ENCODE measurements at regions not wholly inside any gene's neighbourhood (a gene's known extent, or its start where the extent isn't known, plus 50 kb on each side); places are given as distances from the start of the nearest gene placed in this dataset.

GRCh38 chr10:9068003-9068402 is 1013.5 kb downstream of the GATA3 start:
- Histone ChIP-seq H3K4me1 (ENCODE audit: insufficient read depth, low read length) (no peaks in the 10 kb centered on the region), H3K4me3 (ENCODE audit: low read length) (no peak overlapping the region), H2AFZ (ENCODE audit: low read depth, low read length) (no peak overlapping the region), H3K27me3 (ENCODE audit: insufficient read depth, low read length) (no peaks in the 10 kb centered on the region), H3K36me3 (ENCODE audit: insufficient read depth, low read length) (no peaks in the 10 kb centered on the region), H3K9me3 (ENCODE audit: low read length) (no peaks in the 10 kb centered on the region)

DNA sequence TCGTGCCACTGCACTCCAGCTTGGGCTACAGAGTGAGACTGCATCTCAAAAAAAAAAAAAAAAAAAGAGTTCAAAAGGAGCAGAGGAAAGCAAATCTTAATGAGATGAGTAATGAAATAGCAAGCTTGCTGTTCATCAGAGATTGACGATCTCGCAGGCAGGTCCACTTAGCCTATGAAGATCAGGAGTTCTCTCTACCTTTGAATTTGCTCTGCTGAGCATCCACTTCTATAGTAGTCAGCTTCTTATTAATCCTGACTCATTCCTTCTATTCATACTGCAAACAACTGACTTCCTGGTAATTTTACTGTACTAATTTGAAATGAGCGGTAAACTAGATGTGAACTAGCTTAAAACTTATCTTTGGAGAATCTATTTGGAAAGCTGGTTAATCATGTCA is 1014.6 kb downstream of the GATA3 start:
- Histone ChIP-seq H3K4me1 (ENCODE audit: insufficient read depth, low read length) (no peaks in the 10 kb centered on the region), H3K9me3 (ENCODE audit: low read length) (no peaks in the 10 kb centered on the region), H2AFZ (ENCODE audit: low read depth, low read length) (no peak overlapping the region), H3K36me3 (ENCODE audit: insufficient read depth, low read length) (no peaks in the 10 kb centered on the region), H3K27me3 (ENCODE audit: insufficient read depth, low read length) (no peaks in the 10 kb centered on the region), H3K4me3 (ENCODE audit: low read length) (no peak overlapping the region)

- H2AFZ ChIP-seq (ENCODE audit: low read depth, low read length), result no peak overlapping the region
- H3K36me3 ChIP-seq (ENCODE audit: insufficient read depth, low read length), result no peaks in the 10 kb centered on the region
- H3K27me3 ChIP-seq (ENCODE audit: insufficient read depth, low read length), result no peaks in the 10 kb centered on the region
- H3K9me3 ChIP-seq (ENCODE audit: low read length), result no peaks in the 10 kb centered on the region
- H3K4me1 ChIP-seq (ENCODE audit: insufficient read depth, low read length), result no peaks in the 10 kb centered on the region
- H3K4me3 ChIP-seq (ENCODE audit: low read length), result no peak overlapping the region
Observed at GRCh38 chr10:9075420-9075819, 1020.9 kb downstream of the GATA3 start.

DNA sequence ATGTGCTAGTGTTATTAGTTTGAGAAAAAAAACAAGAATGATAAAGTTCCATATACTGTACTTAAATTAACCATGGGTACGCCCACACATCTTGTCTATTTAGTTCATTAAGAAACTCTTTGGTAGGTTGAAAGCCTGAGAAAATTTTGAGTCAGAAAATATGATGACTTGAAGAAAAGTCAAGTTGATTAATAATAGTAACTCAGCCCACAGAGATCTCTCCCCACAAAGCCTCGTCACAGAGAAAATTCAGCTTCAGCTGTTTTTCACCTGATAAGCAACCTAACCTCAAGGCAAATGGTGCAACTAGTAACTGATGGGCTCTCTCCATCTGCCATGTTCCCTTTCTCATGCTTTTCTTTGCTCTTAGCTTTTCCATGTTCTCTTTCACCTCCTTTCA is 1021.6 kb downstream of the GATA3 start:
- Histone ChIP-seq H3K9me3 (ENCODE audit: low read length) (no peaks in the 10 kb centered on the region), H3K4me1 (ENCODE audit: insufficient read depth, low read length) (no peaks in the 10 kb centered on the region), H3K27me3 (ENCODE audit: insufficient read depth, low read length) (no peaks in the 10 kb centered on the region), H2AFZ (ENCODE audit: low read depth, low read length) (no peak overlapping the region), H3K4me3 (ENCODE audit: low read length) (no peak overlapping the region), H3K36me3 (ENCODE audit: insufficient read depth, low read length) (no peaks in the 10 kb centered on the region)

- Histone ChIP-seq H3K27me3 (ENCODE audit: insufficient read depth, low read length) (no peaks in the 10 kb centered on the region), H3K9me3 (ENCODE audit: low read length) (no peaks in the 10 kb centered on the region), H3K4me3 (ENCODE audit: low read length) (no peak overlapping the region), H3K36me3 (ENCODE audit: insufficient read depth, low read length) (no peaks in the 10 kb centered on the region), H2AFZ (ENCODE audit: low read depth, low read length) (no peak overlapping the region), H3K4me1 (ENCODE audit: insufficient read depth, low read length) (no peaks in the 10 kb centered on the region)
Observed at GRCh38 chr10:9081253-9081652, 1026.8 kb downstream of the GATA3 start.

DNA sequence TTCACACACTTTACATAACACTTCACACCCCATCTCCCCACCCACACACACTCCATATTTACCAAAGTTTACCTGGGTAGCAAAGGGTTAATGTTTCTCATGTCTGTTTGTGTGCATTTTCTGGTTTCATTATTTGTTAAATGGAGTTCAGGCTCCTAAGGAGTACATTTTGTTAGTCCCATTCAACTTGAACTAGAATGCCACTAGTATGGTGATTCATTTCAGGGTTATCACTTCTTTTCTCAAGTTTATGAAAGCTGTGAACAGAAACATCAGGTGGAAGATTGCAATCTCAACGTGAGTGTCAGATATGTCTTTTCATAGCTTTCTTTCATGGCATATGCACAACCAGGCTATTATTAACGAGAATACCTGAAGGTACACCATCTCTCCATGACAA is 1027.5 kb downstream of the GATA3 start:
- Histone ChIP-seq H3K27me3 (ENCODE audit: insufficient read depth, low read length) (no peaks in the 10 kb centered on the region), H3K36me3 (ENCODE audit: insufficient read depth, low read length) (no peaks in the 10 kb centered on the region)

GRCh38 chr10:9091530-9092093 is 1037.1 kb downstream of the GATA3 start:
- Histone ChIP-seq H3K36me3 (ENCODE audit: insufficient read depth, low read length) (no peaks in the 10 kb centered on the region), H2AFZ (ENCODE audit: low read depth, low read length) (no peak overlapping the region), H3K4me1 (ENCODE audit: insufficient read depth, low read length) (no peaks in the 10 kb centered on the region), H3K4me3 (ENCODE audit: low read length) (no peak overlapping the region), H3K27me3 (ENCODE audit: insufficient read depth, low read length) (no peaks in the 10 kb centered on the region), H3K9me3 (ENCODE audit: low read length) (no peaks in the 10 kb centered on the region)

More for the DNA sequence above, 1027.5 kb downstream of the GATA3 start:
- H2AFZ ChIP-seq (ENCODE audit: low read depth, low read length), result no peak overlapping the region
- H3K9me3 ChIP-seq (ENCODE audit: low read length), result no peaks in the 10 kb centered on the region
- no peak overlapping the region for H3K4me3 ChIP-seq (ENCODE audit: low read length)
- H3K4me1 ChIP-seq (ENCODE audit: insufficient read depth, low read length), result no peaks in the 10 kb centered on the region

DNA sequence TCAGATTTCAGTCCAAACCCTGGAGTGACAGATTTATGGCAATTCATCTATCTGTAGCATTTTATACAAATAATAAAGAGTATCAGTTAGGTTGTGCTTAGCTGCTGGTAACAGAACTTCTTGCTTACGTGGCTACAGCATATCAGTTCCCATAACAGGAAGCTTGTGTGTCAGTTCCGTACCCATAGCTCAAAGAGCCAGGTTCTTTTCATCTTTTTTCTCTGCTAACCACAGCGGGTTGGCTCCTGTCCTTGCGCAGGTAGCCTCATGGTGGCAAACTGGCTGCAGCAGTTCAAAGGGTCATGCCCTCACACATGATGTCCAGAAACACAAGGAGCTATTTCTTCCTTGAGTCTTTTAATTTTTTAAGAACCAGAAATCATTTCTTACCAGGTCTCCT is 1041.8 kb downstream of the GATA3 start:
- no peaks in the 10 kb centered on the region for H3K9me3 ChIP-seq (ENCODE audit: low read length)
- no peaks in the 10 kb centered on the region for H3K27me3 ChIP-seq (ENCODE audit: insufficient read depth, low read length)
- no peaks in the 10 kb centered on the region for H3K36me3 ChIP-seq (ENCODE audit: insufficient read depth, low read length)
- no peak overlapping the region for H3K4me3 ChIP-seq (ENCODE audit: low read length)
- no peaks in the 10 kb centered on the region for H3K4me1 ChIP-seq (ENCODE audit: insufficient read depth, low read length)
- H2AFZ ChIP-seq (ENCODE audit: low read depth, low read length), result no peak overlapping the region

DNA sequence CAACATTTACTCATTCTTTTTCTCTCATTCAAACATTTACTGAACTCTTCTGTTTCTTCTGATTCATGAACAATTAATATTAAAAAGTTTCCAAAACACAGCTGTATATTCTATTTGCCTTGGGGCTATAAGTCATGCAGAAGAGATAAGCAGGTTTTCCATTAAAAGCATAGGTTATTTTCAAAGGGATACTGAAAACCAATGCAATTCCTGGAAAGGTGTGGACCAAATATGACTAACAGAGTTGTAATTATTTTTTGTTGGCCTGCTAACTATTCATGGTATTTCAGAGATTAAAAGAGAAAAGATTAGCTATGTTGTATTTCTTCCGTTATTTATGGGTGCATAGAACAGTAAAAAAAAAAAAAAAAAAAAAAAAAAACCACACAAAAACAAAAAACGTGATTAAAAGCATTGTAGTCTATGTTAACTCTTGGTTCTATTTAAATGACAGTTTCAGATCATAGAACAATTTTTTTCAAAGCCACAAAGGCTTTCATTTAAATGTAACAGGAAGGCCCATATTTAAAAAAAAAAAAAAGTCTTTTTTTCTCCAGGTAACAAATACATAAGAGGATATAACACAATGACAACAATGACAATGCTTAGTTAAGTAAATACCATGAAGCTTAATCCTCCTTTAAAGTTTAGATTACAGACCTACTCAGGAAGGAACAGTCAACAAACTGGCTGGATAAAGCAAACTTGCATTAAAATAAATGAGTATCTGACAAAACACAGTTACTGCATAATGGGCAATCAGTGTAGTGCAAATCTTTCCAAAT is 1042.9 kb downstream of the GATA3 start:
- Histone ChIP-seq H3K4me3 (ENCODE audit: low read length) (no peak overlapping the region), H3K36me3 (ENCODE audit: insufficient read depth, low read length) (no peaks in the 10 kb centered on the region), H3K4me1 (ENCODE audit: insufficient read depth, low read length) (no peaks in the 10 kb centered on the region), H2AFZ (ENCODE audit: low read depth, low read length) (no peak overlapping the region), H3K9me3 (ENCODE audit: low read length) (no peaks in the 10 kb centered on the region), H3K27me3 (ENCODE audit: insufficient read depth, low read length) (no peaks in the 10 kb centered on the region)

GRCh38 chr10:9097991-9098306 is 1043.5 kb downstream of the GATA3 start:
- Histone ChIP-seq H3K4me1 (ENCODE audit: insufficient read depth, low read length) (no peaks in the 10 kb centered on the region), H3K9me3 (ENCODE audit: low read length) (no peaks in the 10 kb centered on the region), H3K36me3 (ENCODE audit: insufficient read depth, low read length) (no peaks in the 10 kb centered on the region), H3K4me3 (ENCODE audit: low read length) (no peak overlapping the region), H2AFZ (ENCODE audit: low read depth, low read length) (no peak overlapping the region), H3K27me3 (ENCODE audit: insufficient read depth, low read length) (no peaks in the 10 kb centered on the region)

DNA sequence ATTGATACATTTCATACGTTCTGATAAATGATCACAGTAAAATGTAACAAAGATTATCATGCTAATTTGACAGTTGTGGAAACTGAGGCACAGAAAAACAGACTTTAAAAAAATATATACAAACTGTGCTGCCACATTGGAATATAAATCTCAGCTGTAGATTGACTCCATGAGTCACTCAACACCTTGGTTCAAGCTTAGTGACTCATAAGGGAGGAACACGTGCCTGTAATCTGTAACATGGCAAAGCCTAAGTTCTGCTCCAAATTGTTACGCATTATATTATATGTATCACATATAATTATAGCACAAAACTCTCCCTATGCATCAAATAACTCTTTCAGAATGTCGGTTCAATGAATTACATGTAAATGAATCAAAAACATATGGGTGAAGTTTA is 1047.5 kb downstream of the GATA3 start:
- Histone ChIP-seq H3K27me3 (ENCODE audit: insufficient read depth, low read length) (no peaks in the 10 kb centered on the region), H3K4me3 (ENCODE audit: low read length) (no peak overlapping the region), H3K36me3 (ENCODE audit: insufficient read depth, low read length) (no peaks in the 10 kb centered on the region), H2AFZ (ENCODE audit: low read depth, low read length) (no peak overlapping the region), H3K9me3 (ENCODE audit: low read length) (no peaks in the 10 kb centered on the region), H3K4me1 (ENCODE audit: insufficient read depth, low read length) (no peaks in the 10 kb centered on the region)

DNA sequence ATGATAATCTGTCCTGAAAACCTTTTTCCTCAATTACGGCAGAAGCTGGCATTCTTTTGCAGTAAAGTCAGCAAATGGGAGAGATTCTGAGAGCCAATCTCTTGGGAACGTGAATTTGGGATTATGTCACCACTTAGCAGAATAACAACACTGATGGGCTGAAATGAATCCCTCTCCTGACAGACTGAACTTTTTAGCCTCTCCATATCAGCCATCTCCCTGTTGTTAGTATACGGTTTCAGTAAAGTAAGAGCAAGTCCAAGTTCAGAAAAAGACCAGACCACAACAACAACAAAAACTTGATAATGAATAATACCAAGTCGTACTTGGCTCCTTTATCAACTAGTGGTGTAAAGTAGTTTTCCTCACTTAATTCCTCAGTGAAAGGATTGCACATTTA is 1048.8 kb downstream of the GATA3 start:
- no peak overlapping the region for H2AFZ ChIP-seq (ENCODE audit: low read depth, low read length)
- H3K9me3 ChIP-seq (ENCODE audit: low read length), result no peaks in the 10 kb centered on the region
- no peaks in the 10 kb centered on the region for H3K27me3 ChIP-seq (ENCODE audit: insufficient read depth, low read length)
- H3K36me3 ChIP-seq (ENCODE audit: insufficient read depth, low read length), result no peaks in the 10 kb centered on the region
- no peak overlapping the region for H3K4me3 ChIP-seq (ENCODE audit: low read length)
- no peaks in the 10 kb centered on the region for H3K4me1 ChIP-seq (ENCODE audit: insufficient read depth, low read length)

DNA sequence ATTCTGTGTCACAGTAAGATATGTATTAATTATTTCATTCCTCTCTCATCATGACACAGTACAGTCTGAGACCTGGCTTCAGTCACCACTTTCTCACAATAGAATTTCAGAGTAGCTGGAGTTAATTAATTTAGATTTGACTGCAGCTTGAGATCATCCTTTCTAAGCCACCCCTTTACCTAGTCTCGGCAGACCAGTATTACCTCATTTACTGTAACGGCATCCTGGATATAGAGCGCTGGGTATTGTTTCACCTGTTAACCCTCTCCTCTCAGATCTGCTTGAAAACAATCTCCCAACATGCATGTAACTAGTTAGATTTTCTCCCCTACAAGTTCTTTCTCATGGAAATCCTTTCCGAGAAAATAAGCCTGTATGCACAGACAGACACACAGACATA is 1057.5 kb downstream of the GATA3 start:
- no peaks in the 10 kb centered on the region for H3K4me1 ChIP-seq (ENCODE audit: insufficient read depth, low read length)
- no peaks in the 10 kb centered on the region for H3K27me3 ChIP-seq (ENCODE audit: insufficient read depth, low read length)
- H3K4me3 ChIP-seq (ENCODE audit: low read length), result no peak overlapping the region
- no peak overlapping the region for H2AFZ ChIP-seq (ENCODE audit: low read depth, low read length)
- no peaks in the 10 kb centered on the region for H3K9me3 ChIP-seq (ENCODE audit: low read length)
- no peaks in the 10 kb centered on the region for H3K36me3 ChIP-seq (ENCODE audit: insufficient read depth, low read length)

GRCh38 chr10:9126728-9127127 is 1072.2 kb downstream of the GATA3 start:
- Histone ChIP-seq H3K4me3 (ENCODE audit: low read length) (no peak overlapping the region), H2AFZ (ENCODE audit: low read depth, low read length) (no peak overlapping the region), H3K36me3 (ENCODE audit: insufficient read depth, low read length) (no peaks in the 10 kb centered on the region)

More at GRCh38 chr10:9126728-9127127, 1072.2 kb downstream of the GATA3 start:
- Histone ChIP-seq H3K4me1 (ENCODE audit: insufficient read depth, low read length) (no peaks in the 10 kb centered on the region), H3K9me3 (ENCODE audit: low read length) (no peaks in the 10 kb centered on the region), H3K27me3 (ENCODE audit: insufficient read depth, low read length) (no peaks in the 10 kb centered on the region)

All from neuron (in vitro differentiated cells).